ENCODE measurements at regions not wholly inside any gene's neighbourhood (a gene's known extent, or its start where the extent isn't known, plus 50 kb on each side); places are given as distances from the start of the nearest gene placed in this dataset.

DNA sequence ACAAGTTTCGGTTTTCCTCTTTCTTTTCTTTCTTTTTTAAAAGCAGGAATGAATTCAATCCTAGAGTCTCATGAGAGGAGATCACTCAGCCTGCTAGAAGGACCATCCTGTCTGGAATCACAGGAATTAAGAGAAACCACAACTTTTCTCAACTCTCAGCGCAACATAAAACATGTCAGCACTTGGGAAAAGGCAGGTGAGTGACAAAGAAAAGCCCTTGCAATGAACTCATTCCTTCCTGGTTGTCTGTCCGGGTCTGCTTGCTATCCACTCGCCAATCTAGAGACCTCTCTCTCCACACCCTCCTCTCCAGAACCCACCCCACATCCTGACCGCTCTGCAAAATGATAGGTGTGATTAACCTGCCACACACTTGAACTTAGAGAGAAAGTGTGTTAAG, 253.8 kb downstream of the LY86 start:
- TF ChIP-seq, protein P1, sequence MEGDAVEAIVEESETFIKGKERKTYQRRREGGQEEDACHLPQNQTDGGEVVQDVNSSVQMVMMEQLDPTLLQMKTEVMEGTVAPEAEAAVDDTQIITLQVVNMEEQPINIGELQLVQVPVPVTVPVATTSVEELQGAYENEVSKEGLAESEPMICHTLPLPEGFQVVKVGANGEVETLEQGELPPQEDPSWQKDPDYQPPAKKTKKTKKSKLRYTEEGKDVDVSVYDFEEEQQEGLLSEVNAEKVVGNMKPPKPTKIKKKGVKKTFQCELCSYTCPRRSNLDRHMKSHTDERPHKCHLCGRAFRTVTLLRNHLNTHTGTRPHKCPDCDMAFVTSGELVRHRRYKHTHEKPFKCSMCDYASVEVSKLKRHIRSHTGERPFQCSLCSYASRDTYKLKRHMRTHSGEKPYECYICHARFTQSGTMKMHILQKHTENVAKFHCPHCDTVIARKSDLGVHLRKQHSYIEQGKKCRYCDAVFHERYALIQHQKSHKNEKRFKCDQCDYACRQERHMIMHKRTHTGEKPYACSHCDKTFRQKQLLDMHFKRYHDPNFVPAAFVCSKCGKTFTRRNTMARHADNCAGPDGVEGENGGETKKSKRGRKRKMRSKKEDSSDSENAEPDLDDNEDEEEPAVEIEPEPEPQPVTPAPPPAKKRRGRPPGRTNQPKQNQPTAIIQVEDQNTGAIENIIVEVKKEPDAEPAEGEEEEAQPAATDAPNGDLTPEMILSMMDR (IDR thresholded peaks at IDR 0.05; ENCODE audit: control insufficient read depth, extremely low read depth, insufficient read depth) = no peak
- H3K4me3 ChIP-seq (ENCODE audit: low read depth, low read length) = no peak overlapping the region
- no peak for DNase-seq (ENCODE audit: low read depth)

DNA sequence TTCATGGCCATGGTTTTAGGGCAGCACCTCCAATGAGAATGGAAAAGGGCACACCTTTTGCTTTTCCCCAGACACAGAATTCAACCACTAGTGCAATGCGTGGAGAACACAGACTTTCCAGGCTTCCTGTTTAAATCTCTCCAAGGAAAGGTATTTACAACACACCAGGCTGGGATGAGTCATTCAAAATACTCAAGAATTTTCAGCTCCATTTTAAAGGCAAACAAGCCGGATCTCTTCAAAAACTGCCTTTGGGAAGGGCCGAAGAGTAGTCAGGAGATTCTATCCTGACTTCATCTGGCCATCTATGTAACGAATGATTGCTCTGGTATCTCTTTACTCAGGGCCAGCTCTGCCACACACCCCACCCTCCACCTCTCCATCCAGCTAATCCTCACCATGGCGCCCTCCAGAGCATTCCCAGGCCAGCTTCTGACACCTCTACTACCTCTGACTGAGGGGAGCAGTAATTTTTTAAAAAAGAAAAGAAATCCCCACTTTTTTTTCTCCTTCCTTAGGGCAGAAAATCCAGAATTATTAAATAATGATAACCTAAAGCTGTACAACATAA, 254.6 kb downstream of the LY86 start:
- TF ChIP-seq, protein P1 (IDR thresholded peaks at IDR 0.05; ENCODE audit: control insufficient read depth, extremely low read depth, insufficient read depth) = no peak
- no peak for DNase-seq (ENCODE audit: low read depth)
- H3K4me3 ChIP-seq (ENCODE audit: low read depth, low read length) = no peak overlapping the region

DNA sequence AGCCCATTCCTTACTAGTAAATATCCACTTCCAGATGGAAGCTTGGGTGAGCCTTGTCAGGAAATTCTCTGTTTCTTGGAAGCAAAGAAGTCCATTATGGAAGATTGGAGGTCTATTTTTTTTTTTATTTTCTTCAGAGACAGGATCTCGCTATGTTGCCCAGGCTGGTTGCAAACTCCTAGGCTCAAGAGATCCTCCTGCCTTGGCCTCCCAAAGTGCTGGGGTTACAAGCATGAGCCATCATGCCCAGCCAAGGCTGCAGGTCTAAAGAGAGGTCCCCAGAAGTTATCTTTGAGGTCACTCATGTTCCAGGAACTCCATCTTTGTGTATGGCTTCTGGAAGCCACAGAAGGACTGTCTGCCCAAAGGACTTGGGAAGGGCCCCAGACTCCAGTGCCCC, 255.3 kb downstream of the LY86 start:
- no peak for DNase-seq (ENCODE audit: low read depth)
- TF ChIP-seq, protein P1 (IDR thresholded peaks at IDR 0.05; ENCODE audit: control insufficient read depth, extremely low read depth, insufficient read depth) = no peak
- H3K4me3 ChIP-seq (ENCODE audit: low read depth, low read length) = no peak overlapping the region

DNA sequence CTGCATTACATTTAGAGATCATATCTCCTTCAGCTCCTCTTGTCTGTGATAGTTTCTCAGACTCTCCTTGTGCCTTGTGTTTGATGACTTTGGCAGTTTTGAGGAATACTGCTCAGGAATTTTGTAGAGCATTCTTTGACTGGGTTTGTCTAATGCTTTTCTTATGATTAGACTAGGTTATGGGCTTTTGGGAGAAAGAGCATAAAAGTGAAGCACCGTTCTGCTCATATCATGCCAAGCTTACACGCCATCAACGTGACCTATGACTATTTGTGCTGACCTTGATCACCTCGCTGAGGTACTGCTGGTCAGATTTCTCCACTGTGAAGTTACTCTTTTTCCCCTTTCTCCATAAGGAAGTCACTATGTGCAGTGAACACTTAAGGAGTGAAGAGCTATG, 256.0 kb downstream of the LY86 start:
- TF ChIP-seq, protein P1 (IDR thresholded peaks at IDR 0.05; ENCODE audit: control insufficient read depth, extremely low read depth, insufficient read depth) = no peak
- no peak for DNase-seq (ENCODE audit: low read depth)
- H3K4me3 ChIP-seq (ENCODE audit: low read depth, low read length) = no peak overlapping the region

DNA sequence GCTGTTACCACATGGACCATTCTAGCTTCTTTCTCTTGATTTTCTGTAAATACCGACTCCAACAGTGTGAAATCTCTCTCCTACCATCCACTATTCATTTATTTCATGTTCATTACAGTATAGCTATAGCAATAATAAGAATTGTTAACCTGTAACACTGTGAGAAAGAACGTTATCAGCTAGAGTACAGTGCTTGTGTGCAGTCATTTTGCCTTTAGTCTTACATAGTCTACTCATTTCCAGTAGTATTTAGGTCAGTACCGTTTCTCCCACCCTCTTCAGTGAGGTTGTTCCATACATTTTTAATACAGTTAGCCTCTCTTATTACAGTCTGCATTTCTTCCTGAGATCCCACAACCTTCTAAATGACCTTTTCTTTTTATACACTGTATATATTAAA, 257.1 kb downstream of the LY86 start:
- TF ChIP-seq, protein P1 (IDR thresholded peaks at IDR 0.05; ENCODE audit: control insufficient read depth, extremely low read depth, insufficient read depth) = no peak
- no peak for DNase-seq (ENCODE audit: low read depth)
- no peak overlapping the region for H3K4me3 ChIP-seq (ENCODE audit: low read depth, low read length)

DNA sequence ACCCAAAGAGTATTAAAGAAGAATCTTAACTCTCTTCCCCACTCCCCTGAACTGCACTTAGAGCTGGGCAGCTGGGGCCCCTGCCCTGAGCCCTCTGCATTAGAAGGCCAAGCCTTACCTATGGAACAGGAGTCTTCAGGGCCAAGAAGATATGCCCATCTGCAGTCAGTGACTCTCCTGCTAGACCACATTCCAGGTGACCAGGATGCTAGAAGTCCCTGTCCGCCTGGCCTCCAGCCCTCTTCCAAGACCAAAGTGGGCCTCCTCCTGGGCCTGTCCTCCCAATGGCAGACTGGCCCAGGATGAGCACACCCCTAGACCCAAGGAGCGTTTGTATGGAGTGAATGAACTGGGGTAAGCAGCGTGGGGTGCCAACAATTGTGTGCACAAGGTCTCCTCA, 259.1 kb downstream of the LY86 start:
- TF ChIP-seq, protein P1 (IDR thresholded peaks at IDR 0.05; ENCODE audit: control insufficient read depth, extremely low read depth, insufficient read depth) = no peak
- DNase-seq (ENCODE audit: low read depth) = no peak
- H3K4me3 ChIP-seq (ENCODE audit: low read depth, low read length) = no peak overlapping the region

Data from LNCaP clone FGC (cell line).